Left lung (tissue), 4 donors: ENCODE measurements at regions not wholly inside any gene's neighbourhood (a gene's known extent, or its start where the extent isn't known, plus 50 kb on each side); places are given as distances from the start of the nearest gene placed in this dataset.

Experiments used
- ATAC-seq: fragments of 200-7000 bp; cut with Tn5 transposase; one replicate; pipeline ENCODE4 v1.9.1; 2020; ENCODE audit warnings: moderate library complexity
- DNase-seq, 4 donors: peaks; one replicate each; pipeline ENCODE4 v3.0.0-alpha.2; 2013 to 2020
- H3K27ac ChIP-seq, 2 donors: fragments of 200-600 bp; sonication (generic) in 1 of 2; one replicate each; pipeline versions ENCODE4 v1.5.0 to v1.8.0; 2020 to 2021
- H3K27me3 ChIP-seq, 2 donors: fragments of 200-600 bp; sonication (generic) in 1 of 2; one replicate each; pipeline versions ENCODE4 v1.5.0 to v1.8.0; 2020 to 2021
- H3K36me3 ChIP-seq, 2 donors: fragments of 200-600 bp; sonication (generic) in 1 of 2; one replicate each; pipeline versions ENCODE4 v1.5.0 to v1.8.0; 2020 to 2021
- H3K4me1 ChIP-seq, 2 donors: fragments of 200-600 bp; one replicate each; pipeline ENCODE4 v1.8.0; 2021
- H3K4me3 ChIP-seq, 2 donors: fragments of 200-600 bp; sonication (generic) in 1 of 2; one replicate each; pipeline versions ENCODE4 v1.5.0 to v1.8.0; 2020 to 2021; ENCODE audit warnings: mild to moderate bottlenecking in 1 of 2
- H3K9me3 ChIP-seq, 2 donors: fragments of 200-600 bp; sonication (generic) in 1 of 2; one replicate each; pipeline versions ENCODE4 v1.5.0 to v1.8.0; 2020 to 2021
- CTCF ChIP-seq, 2 donors: fragments of 200-600 bp; sonication (generic) in 1 of 2; IDR thresholded peaks; one replicate each; pipeline versions ENCODE4 v1.5.0 to v1.8.0; 2021; ENCODE audit warnings: antibody characterized with exemption in 2 of 2
- intact Hi-C, 2 donors: fragments of 100-400 bp; cut with DNase I; formaldehyde crosslinking; loops; one replicate each; pipeline versions ENCODE4 v1.11.2 to v1.14.2; 2022
- donor health status: DM: no; HTN: yes; CAD: no.
- donor health status: DM: no; HTN: no; CAD: no.

DNA sequence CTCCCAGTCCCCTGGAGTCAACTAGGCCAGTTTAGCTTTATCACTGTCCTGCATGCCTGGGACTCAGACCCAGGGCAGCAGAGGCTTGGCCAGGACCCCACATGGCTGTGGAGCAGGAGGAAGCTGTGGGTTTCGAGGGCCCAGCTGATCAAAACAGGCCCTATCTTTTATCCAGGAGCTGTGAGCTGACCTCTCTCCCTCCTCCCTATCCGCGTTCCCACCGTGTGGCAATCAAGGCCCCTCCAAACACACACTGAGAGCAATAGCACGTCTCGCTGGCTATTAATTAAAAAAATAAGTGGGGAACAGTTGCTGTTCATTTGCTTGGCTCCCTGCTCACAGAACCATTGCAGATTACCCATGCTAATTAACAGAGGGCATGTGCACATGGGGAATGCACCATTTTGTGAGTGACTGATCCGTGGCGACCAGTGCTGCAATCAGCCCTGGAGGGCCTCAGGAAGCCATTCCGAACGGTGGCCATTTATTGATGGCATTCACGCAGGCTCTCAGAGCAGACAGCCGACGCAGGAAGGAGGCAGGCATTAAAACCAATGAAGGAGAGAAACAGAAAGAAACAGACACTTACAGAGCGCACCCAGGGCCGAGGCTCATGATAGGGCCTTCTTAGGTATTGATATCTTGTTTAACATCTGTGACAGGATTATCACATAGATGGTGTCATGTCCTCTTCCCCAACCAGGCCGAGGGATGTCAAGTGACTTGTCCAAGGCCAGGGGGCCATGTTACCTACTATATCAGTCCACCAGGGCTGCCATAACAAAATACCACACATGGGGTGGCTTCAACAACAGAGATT is 157.1 kb downstream of the KATNIP start:
- H3K27ac ChIP-seq = no peak overlapping the region
- peaks cover 0 to 62% of the 10 kb centered on the region in 2 donors for H3K36me3 ChIP-seq
- ATAC-seq (no peak), DNase-seq (peak in 1 of 4 donors; percentile 12)
- no peaks in the 10 kb centered on the region for H3K4me1 ChIP-seq
- no peaks in the 10 kb centered on the region for H3K27me3 ChIP-seq
- intact Hi-C loops = no loop called here
- no peak overlapping the region for H3K4me3 ChIP-seq
- TF ChIP-seq CTCF (IDR thresholded peaks at IDR 0.05) = no peak
- H3K9me3 ChIP-seq = no peaks in the 10 kb centered on the region

GRCh38 chr16:27708651-27709050 is 158.7 kb downstream of the KATNIP start:
- Histone ChIP-seq H3K27ac (no peak overlapping the region), H3K9me3 (no peaks in the 10 kb centered on the region), H3K27me3 (no peaks in the 10 kb centered on the region), H3K36me3 (peaks cover 0 to 62% of the 10 kb centered on the region in 2 donors), H3K4me1 (no peaks in the 10 kb centered on the region), H3K4me3 (no peak overlapping the region)
- no peak for TF ChIP-seq CTCF (IDR thresholded peaks at IDR 0.05)
- no peak for ATAC-seq
- peak in 1 of 4 donors; percentile 8 for DNase-seq
- intact Hi-C loops = no loop called here

DNA sequence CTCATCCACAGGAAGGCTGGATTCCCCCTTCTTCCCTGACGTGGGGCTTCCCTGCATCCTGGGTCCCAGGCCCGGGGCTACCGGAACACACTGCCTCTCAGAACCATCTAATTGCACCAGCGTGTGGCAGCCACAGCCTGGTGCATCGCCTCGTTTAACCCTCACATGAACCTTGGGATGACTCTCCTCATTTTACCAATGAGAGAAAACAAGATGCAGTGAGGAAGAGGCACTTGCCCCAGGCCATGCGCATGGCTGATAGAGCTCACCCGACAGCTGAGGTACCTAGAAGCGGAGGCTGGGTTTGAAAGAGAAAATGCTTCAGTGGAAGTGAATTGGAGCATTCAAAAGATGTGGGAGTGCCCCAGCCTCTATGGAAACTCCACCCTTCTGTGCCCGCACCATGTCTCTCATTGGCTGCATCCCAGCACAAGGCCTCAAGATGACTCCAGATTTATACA is 162.3 kb downstream of the KATNIP start:
- ATAC-seq = no peak
- DNase-seq = peak in 1 of 4 donors; percentile 17
- H3K4me1 ChIP-seq = no peaks in the 10 kb centered on the region
- no peaks in the 10 kb centered on the region for H3K9me3 ChIP-seq
- intact Hi-C loops = no loop called here
- H3K4me3 ChIP-seq = no peak overlapping the region
- no peaks in the 10 kb centered on the region for H3K27me3 ChIP-seq
- TF ChIP-seq CTCF (IDR thresholded peaks at IDR 0.05) = no peak
- peaks cover 0 to 40% of the 10 kb centered on the region in 2 donors for H3K36me3 ChIP-seq
- H3K27ac ChIP-seq = no peak overlapping the region

DNA sequence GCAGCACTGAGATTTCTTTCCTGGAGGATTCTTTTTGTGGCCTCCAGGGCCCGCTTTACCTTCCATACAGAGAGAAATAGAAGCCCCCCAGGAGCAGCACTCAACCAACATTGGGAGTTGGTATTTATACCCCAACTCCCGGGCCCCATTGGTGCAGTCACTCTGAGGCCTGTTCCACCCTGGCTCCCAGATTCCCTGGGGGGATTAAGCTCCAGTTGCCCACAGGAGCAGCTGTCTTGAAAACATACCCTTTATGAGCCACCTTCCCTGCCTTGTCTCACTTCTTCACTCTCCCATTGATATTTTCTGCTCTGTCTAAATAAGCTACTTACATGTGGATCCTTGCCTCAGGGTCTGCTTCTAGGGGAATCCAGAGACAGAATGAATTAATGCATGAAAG is 167.8 kb downstream of the KATNIP start:
- Histone ChIP-seq H3K36me3 (peaks cover 0 to 18% of the 10 kb centered on the region in 2 donors), H3K4me3 (no peak overlapping the region), H3K27me3 (no peaks in the 10 kb centered on the region), H3K27ac (no peak overlapping the region), H3K4me1 (no peaks in the 10 kb centered on the region), H3K9me3 (no peaks in the 10 kb centered on the region)
- no peak for DNase-seq
- TF ChIP-seq CTCF (IDR thresholded peaks at IDR 0.05) = no peak
- intact Hi-C loops = no loop called here
- ATAC-seq = no peak

- H3K9me3 ChIP-seq = no peaks in the 10 kb centered on the region
- intact Hi-C loops = no loop called here
- H3K27me3 ChIP-seq = no peaks in the 10 kb centered on the region
- H3K36me3 ChIP-seq = peaks cover 0 to 24% of the 10 kb centered on the region in 2 donors
- TF ChIP-seq CTCF (IDR thresholded peaks at IDR 0.05) = no peak
- H3K4me1 ChIP-seq = no peaks in the 10 kb centered on the region
- no peak overlapping the region for H3K4me3 ChIP-seq
- peak in 1 of 4 donors; percentile 26 for DNase-seq
- H3K27ac ChIP-seq = no peak overlapping the region
- no peak for ATAC-seq
Observed at GRCh38 chr16:27718201-27719105, 168.5 kb downstream of the KATNIP start.
